ENCODE measurements at regions not wholly inside any gene's neighbourhood (a gene's known extent, or its start where the extent isn't known, plus 50 kb on each side); places are given as distances from the start of the nearest gene placed in this dataset.
"Not testable (repeated sequence)": the region's sequence is repeated elsewhere in the genome, so short reads cannot be mapped to it uniquely, and the experiment has no call there.

DNA sequence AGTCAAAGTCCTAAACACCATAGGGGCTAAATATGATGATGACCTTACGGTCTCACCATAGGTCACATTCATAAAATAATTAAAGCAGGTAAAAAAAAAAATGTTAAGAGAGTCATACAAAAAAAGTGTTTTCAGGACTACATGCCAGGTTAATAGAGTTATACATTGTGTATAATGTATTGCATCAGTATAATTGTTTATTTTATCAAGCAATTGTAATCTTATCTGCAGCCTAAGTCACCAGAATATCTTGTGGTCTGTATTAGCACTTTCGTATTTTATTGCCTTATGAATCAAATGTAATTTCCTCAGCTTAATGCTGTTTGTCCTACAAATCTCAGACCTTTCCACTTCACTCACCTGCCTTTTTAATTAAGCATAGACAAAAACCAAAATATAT is 972.9 kb upstream of the PCDH20 start:
- Histone ChIP-seq H3K4me2 (ENCODE audit: low read length) (no peak overlapping the region), H3K36me3 (ENCODE audit: insufficient read depth, low read length) (no peaks in the 10 kb centered on the region), H3K4me3 (ENCODE audit: insufficient read depth, low read depth, low read length) (no peak overlapping the region), H3K9ac (ENCODE audit: low read length) (no peak overlapping the region), H2AFZ (ENCODE audit: low read depth, low read length) (no peak overlapping the region), H3K79me2 (ENCODE audit: insufficient read depth, low read length) (no peaks in the 10 kb centered on the region), H3K9me3 (ENCODE audit: insufficient read depth, low read depth, low read length) (no peaks in the 10 kb centered on the region), H4K20me1 (ENCODE audit: insufficient read depth, low read length) (no peaks in the 10 kb centered on the region), H3K4me1 (ENCODE audit: insufficient read depth, low read length) (no peaks in the 10 kb centered on the region), H3K27ac (ENCODE audit: low read depth, low read length) (no peak overlapping the region), H3K27me3 (ENCODE audit: insufficient read depth, low read length) (no peaks in the 10 kb centered on the region)
- Mint-ChIP-seq H3K4me3 (ENCODE audit: unreplicated experiment) (no peak overlapping the region), H3K27me3 (ENCODE audit: low read depth, unreplicated experiment) (no peaks in the 10 kb centered on the region), H3K9me3 (ENCODE audit: unreplicated experiment) (no peaks in the 10 kb centered on the region), H3K36me3 (ENCODE audit: low read depth, unreplicated experiment) (no peaks in the 10 kb centered on the region), H3K27ac (ENCODE audit: unreplicated experiment) (no peak overlapping the region), H3K4me1 (ENCODE audit: low read depth, unreplicated experiment) (no peaks in the 10 kb centered on the region)
- no peak for TF ChIP-seq EZH2 (IDR thresholded peaks at IDR 0.05; ENCODE audit: insufficient read depth, low read length)
- no peak for TF ChIP-seq CTCF (IDR thresholded peaks at IDR 0.05; ENCODE audit: insufficient read depth, low read depth, low read length)
- no peak for DNase-seq (ENCODE audit: low read depth)
- FAIRE-seq: no peak

DNA sequence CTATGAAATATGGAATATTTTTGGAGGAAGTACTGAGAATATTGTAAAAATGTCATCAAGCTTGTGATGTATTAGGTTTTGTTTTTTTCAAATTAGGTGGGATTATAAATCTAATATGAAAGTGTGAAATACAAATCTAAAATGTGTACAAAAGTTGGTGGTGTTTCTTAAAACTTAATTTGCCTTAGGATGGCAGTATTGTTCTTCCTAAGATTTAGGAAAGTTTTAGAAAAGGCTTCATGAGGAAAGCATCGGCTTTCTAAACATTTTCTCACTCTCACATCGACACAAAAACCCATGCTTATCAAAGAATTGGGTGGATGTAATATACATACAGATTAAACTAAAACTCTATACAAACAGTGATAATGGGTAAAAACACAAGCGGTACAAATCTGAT is 972.0 kb upstream of the PCDH20 start:
- Histone ChIP-seq H3K4me3 (ENCODE audit: insufficient read depth, low read depth, low read length) (no peak overlapping the region), H3K9me3 (ENCODE audit: insufficient read depth, low read depth, low read length) (no peaks in the 10 kb centered on the region), H3K79me2 (ENCODE audit: insufficient read depth, low read length) (no peaks in the 10 kb centered on the region), H3K4me2 (ENCODE audit: low read length) (no peak overlapping the region), H3K4me1 (ENCODE audit: insufficient read depth, low read length) (no peaks in the 10 kb centered on the region), H4K20me1 (ENCODE audit: insufficient read depth, low read length) (no peaks in the 10 kb centered on the region), H3K9ac (ENCODE audit: low read length) (no peak overlapping the region), H2AFZ (ENCODE audit: low read depth, low read length) (no peak overlapping the region), H3K27ac (ENCODE audit: low read depth, low read length) (no peak overlapping the region), H3K27me3 (ENCODE audit: insufficient read depth, low read length) (no peaks in the 10 kb centered on the region), H3K36me3 (ENCODE audit: insufficient read depth, low read length) (no peaks in the 10 kb centered on the region)
- no peaks in the 10 kb centered on the region for H3K36me3 Mint-ChIP-seq (ENCODE audit: low read depth, unreplicated experiment)
- no peaks in the 10 kb centered on the region for H3K9me3 Mint-ChIP-seq (ENCODE audit: unreplicated experiment)
- H3K4me1 Mint-ChIP-seq (ENCODE audit: low read depth, unreplicated experiment): no peaks in the 10 kb centered on the region
- TF ChIP-seq EZH2 (IDR thresholded peaks at IDR 0.05; ENCODE audit: insufficient read depth, low read length) (no peak), CTCF (IDR thresholded peaks at IDR 0.05; ENCODE audit: insufficient read depth, low read depth, low read length) (peak; percentile 4)
- no peak for DNase-seq (ENCODE audit: low read depth)
- H3K27me3 Mint-ChIP-seq (ENCODE audit: low read depth, unreplicated experiment): no peaks in the 10 kb centered on the region
- no peak overlapping the region for H3K4me3 Mint-ChIP-seq (ENCODE audit: unreplicated experiment)
- no peak overlapping the region for H3K27ac Mint-ChIP-seq (ENCODE audit: unreplicated experiment)
- no peak for FAIRE-seq

DNA sequence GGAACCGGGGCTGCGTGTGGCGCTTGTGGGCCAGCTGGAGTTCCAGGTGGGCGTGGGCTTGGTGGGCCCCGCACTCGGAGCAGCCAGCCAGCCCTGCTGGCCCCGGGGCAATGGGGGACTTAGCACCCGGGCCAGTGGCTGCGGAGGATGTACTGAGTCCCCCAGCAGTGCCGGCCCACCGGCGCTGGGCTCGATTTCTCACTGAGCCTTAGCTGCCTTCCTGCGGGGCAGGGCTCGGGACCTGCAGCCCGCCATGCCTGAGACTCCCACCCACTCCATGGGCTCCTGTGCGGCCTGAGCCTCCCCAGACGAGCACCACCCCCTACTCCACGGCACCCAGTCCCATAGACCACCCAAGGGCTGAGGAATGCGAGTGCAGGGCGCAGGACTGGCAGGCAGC is 963.6 kb upstream of the PCDH20 start:
- H3K27me3 ChIP-seq (ENCODE audit: insufficient read depth, low read length); H3K27ac ChIP-seq (ENCODE audit: low read depth, low read length); H3K4me1 Mint-ChIP-seq (ENCODE audit: low read depth, unreplicated experiment); DNase-seq (ENCODE audit: low read depth); H3K4me3 ChIP-seq (ENCODE audit: insufficient read depth, low read depth, low read length); H3K9me3 Mint-ChIP-seq (ENCODE audit: unreplicated experiment); H3K27ac Mint-ChIP-seq (ENCODE audit: unreplicated experiment); FAIRE-seq; H3K4me1 ChIP-seq (ENCODE audit: insufficient read depth, low read length); H3K79me2 ChIP-seq (ENCODE audit: insufficient read depth, low read length); H3K4me3 Mint-ChIP-seq (ENCODE audit: unreplicated experiment); H3K36me3 Mint-ChIP-seq (ENCODE audit: low read depth, unreplicated experiment); H3K9ac ChIP-seq (ENCODE audit: low read length); H3K36me3 ChIP-seq (ENCODE audit: insufficient read depth, low read length); H3K9me3 ChIP-seq (ENCODE audit: insufficient read depth, low read depth, low read length); H3K4me2 ChIP-seq (ENCODE audit: low read length); H4K20me1 ChIP-seq (ENCODE audit: insufficient read depth, low read length); H3K27me3 Mint-ChIP-seq (ENCODE audit: low read depth, unreplicated experiment); H2AFZ ChIP-seq (ENCODE audit: low read depth, low read length): not testable (repeated sequence)

Data from astrocyte (in vitro differentiated cells and primary cell).